ENCODE measurements at regions not wholly inside any gene's neighbourhood (a gene's known extent, or its start where the extent isn't known, plus 50 kb on each side); places are given as distances from the start of the nearest gene placed in this dataset.

DNA sequence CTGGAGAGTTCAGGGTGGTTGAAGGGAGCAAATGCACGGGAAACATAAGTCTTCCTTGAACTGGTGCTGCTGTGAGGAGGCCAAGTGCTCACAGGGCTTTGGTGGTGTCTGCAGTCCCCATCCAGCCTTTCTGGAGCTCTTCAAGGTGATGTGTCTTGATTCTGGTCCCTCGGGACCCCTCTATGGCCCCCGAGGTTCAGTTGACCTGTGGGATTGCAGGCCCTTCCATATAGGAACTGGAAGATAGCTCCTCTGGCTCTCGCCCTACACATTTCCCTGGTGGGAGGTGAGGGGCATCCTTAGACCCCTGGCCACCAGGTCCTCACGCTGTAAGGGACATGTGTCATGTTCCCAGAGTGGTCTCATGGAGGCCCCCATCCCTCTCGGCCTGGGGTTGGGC lies 191.8 kb downstream of the GADD45G start:
- TF ChIP-seq, protein P1, sequence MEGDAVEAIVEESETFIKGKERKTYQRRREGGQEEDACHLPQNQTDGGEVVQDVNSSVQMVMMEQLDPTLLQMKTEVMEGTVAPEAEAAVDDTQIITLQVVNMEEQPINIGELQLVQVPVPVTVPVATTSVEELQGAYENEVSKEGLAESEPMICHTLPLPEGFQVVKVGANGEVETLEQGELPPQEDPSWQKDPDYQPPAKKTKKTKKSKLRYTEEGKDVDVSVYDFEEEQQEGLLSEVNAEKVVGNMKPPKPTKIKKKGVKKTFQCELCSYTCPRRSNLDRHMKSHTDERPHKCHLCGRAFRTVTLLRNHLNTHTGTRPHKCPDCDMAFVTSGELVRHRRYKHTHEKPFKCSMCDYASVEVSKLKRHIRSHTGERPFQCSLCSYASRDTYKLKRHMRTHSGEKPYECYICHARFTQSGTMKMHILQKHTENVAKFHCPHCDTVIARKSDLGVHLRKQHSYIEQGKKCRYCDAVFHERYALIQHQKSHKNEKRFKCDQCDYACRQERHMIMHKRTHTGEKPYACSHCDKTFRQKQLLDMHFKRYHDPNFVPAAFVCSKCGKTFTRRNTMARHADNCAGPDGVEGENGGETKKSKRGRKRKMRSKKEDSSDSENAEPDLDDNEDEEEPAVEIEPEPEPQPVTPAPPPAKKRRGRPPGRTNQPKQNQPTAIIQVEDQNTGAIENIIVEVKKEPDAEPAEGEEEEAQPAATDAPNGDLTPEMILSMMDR (IDR thresholded peaks at IDR 0.05 in 2 of 3, conservative IDR thresholded peaks at IDR 0.05 in 1 of 3; ENCODE audit: control insufficient read depth in 2 of 3, extremely low read depth in 1 of 3, insufficient read depth in 1 of 3, low read depth in 3 of 3, low read length in 3 of 3), result no peak
- TF ChIP-seq IKZF1 (conservative IDR thresholded peaks at IDR 0.05) (no peak), MYC (IDR thresholded peaks at IDR 0.05; ENCODE audit: insufficient read depth, insufficient read length, insufficient replicate concordance, low read length, severe bottlenecking) (no peak), EP300 (IDR thresholded peaks at IDR 0.05; ENCODE audit: borderline replicate concordance in 1 of 2, control insufficient read depth in 1 of 2, low read depth in 2 of 2, low read length in 2 of 2) (no peak), POLR2A (IDR thresholded peaks at IDR 0.05; ENCODE audit: low read depth, low read length) (no peak), POLR2AphosphoS5 (IDR thresholded peaks at IDR 0.05; ENCODE audit: low read length) (no peak), STAT3 (IDR thresholded peaks at IDR 0.05; ENCODE audit: low read depth, low read length) (no peak), TCF12 (IDR thresholded peaks at IDR 0.05; ENCODE audit: low read depth, low read length) (no peak)
- TF ChIP-seq, protein P2, sequence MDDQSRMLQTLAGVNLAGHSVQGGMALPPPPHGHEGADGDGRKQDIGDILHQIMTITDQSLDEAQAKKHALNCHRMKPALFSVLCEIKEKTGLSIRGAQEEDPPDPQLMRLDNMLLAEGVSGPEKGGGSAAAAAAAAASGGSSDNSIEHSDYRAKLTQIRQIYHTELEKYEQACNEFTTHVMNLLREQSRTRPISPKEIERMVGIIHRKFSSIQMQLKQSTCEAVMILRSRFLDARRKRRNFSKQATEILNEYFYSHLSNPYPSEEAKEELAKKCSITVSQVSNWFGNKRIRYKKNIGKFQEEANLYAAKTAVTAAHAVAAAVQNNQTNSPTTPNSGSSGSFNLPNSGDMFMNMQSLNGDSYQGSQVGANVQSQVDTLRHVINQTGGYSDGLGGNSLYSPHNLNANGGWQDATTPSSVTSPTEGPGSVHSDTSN (IDR thresholded peaks at IDR 0.05; ENCODE audit: insufficient replicate concordance, low read depth, low read length), result no peak
